ENCODE measurements at regions not wholly inside any gene's neighbourhood (a gene's known extent, or its start where the extent isn't known, plus 50 kb on each side); places are given as distances from the start of the nearest gene placed in this dataset.

DNA sequence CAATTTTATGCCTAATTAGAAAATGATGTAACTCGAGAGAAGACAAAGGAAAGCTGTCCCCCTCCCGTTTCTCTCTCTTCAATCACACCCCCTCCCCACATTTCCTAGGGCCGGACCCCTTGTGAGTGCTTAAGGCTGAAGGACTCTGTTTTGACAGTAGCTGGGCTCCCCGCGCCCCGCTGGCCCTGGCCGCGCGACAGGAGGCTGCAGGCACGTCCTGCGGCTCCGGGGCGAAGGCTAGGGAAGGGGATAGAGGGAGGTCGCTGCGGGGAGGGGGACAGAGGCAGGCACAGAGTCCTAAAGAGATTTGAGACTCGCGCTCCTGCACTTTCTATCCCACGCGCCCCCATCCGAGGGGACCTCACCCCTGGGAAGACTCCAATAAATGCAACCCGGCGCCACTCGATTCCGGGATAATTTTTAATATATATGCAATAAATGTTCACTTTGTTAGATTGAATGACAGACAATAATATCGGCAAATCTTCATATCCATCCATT, 56.2 kb upstream of the TMEM33 start:
- H3K79me2 ChIP-seq (ENCODE audit: control insufficient read depth, low read length), result no peaks in the 10 kb centered on the region
- no peaks in the 10 kb centered on the region for H3K36me3 ChIP-seq (ENCODE audit: control insufficient read depth, low read length)
- H4K20me1 ChIP-seq (ENCODE audit: control insufficient read depth, insufficient read depth, low read depth, low read length), result no peaks in the 10 kb centered on the region
- TF ChIP-seq EZH2phosphoT487 (IDR thresholded peaks at IDR 0.05; ENCODE audit: borderline replicate concordance, low read length), result no peak
- TF ChIP-seq, protein P1, sequence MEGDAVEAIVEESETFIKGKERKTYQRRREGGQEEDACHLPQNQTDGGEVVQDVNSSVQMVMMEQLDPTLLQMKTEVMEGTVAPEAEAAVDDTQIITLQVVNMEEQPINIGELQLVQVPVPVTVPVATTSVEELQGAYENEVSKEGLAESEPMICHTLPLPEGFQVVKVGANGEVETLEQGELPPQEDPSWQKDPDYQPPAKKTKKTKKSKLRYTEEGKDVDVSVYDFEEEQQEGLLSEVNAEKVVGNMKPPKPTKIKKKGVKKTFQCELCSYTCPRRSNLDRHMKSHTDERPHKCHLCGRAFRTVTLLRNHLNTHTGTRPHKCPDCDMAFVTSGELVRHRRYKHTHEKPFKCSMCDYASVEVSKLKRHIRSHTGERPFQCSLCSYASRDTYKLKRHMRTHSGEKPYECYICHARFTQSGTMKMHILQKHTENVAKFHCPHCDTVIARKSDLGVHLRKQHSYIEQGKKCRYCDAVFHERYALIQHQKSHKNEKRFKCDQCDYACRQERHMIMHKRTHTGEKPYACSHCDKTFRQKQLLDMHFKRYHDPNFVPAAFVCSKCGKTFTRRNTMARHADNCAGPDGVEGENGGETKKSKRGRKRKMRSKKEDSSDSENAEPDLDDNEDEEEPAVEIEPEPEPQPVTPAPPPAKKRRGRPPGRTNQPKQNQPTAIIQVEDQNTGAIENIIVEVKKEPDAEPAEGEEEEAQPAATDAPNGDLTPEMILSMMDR (IDR thresholded peaks at IDR 0.05; ENCODE audit: low read depth, low read length, poor library complexity, severe bottlenecking), result no peak
- peaks cover 13% of the 10 kb centered on the region for H3K27me3 ChIP-seq (ENCODE audit: control insufficient read depth, low read length)
- no peak overlapping the region for H3K4me3 ChIP-seq (ENCODE audit: low read length)
- H3K4me1 ChIP-seq (ENCODE audit: control insufficient read depth, low read length), result no peaks in the 10 kb centered on the region
- no peak overlapping the region for H3K27ac ChIP-seq (ENCODE audit: low read depth, low read length)
- H3F3A ChIP-seq (ENCODE audit: control insufficient read depth, insufficient read depth), result no peaks in the 10 kb centered on the region
- no peak overlapping the region for H3K4me2 ChIP-seq (ENCODE audit: low read length)
- no peaks in the 10 kb centered on the region for H3K9me2 ChIP-seq (replicated peaks; ENCODE audit: control insufficient read depth, low read length)
- no peaks in the 10 kb centered on the region for H3K9me3 ChIP-seq (ENCODE audit: control insufficient read depth, insufficient read depth, low read length)

DNA sequence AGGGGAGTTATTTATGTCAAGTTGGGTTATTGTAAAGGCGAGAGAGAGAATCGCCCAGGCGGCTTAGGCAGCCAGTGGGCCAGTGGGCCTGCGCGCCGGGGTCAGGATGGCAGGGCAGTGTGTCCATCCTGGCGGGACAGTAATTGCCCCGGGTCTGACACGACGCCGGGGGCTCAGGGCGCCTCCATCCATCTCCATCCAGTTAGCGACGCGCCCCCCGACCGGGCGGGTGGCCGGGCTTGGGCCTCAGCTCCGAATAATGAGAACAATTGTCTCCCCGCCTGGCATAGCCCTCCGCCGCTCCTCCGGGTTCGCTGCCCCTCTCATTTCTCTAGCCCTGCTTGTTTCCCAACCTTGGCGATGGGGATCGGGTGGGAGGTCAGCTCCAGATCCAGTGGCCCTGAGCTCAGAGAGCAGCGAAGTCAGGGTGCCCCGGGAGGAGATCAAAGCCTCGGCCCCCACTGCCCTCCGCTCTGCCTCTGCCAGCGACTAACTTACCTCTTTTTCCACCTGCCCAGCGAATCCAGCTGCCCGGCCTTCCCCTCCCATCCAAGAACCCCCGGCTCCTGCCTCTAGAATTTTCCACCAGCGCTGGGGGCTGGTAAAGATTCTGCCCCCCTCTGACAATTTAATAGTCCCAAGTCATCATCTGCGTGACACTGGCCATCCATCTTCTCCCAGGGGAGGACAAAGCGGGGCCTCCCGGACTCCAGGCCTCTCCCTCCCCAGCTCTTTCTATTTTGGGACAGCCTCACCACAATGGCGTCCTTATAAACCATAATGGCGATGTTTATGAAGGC, 56.9 kb upstream of the TMEM33 start:
- H3K9me3 ChIP-seq (ENCODE audit: control insufficient read depth, insufficient read depth, low read length), result no peaks in the 10 kb centered on the region

DNA sequence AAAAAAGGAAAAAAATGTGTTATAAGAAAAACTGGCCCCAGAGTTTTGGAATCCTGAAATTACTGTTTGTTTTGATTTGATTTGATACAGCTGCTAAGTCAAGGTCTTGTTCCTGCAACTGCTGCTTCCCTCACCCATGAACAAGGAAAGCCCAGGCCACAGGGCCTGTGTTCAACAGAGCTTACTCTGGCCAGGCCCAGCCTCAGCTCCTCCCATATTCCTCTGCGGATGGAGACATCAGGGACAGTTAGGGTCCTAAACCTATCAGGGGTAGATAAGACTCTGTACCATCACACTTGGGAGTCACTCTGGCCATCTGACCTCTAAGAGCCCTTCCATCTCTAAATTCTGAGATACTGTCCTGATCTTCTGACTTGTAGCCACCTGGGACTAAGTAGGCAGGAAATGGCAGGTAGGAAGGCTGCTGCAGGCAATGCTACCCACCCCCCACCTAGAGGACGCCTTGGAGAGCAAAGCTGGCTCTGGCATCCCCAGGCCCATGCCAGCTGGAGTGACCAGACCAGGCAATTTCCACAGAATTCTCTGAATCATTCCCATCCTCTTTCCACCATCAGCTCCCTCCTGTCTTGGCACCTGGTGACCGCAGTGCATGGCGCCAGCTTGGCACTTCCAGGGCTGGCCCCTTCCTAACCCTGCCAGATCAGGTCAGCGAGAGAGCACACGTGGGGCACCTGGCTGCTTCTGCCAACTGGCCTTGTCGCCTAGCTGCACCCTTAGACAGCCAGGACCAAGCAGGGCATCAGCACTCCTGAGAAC, 58.0 kb upstream of the TMEM33 start:
- Histone ChIP-seq H3K4me2 (ENCODE audit: low read length) (no peak overlapping the region), H4K20me1 (ENCODE audit: control insufficient read depth, insufficient read depth, low read depth, low read length) (no peaks in the 10 kb centered on the region), H3K27ac (ENCODE audit: low read depth, low read length) (no peak overlapping the region), H3K9me2 (replicated peaks; ENCODE audit: control insufficient read depth, low read length) (no peaks in the 10 kb centered on the region), H3K4me3 (ENCODE audit: low read length) (no peak overlapping the region), H3F3A (ENCODE audit: control insufficient read depth, insufficient read depth) (no peaks in the 10 kb centered on the region), H3K79me2 (ENCODE audit: control insufficient read depth, low read length) (no peaks in the 10 kb centered on the region), H3K27me3 (ENCODE audit: control insufficient read depth, low read length) (peaks cover 22% of the 10 kb centered on the region), H3K36me3 (ENCODE audit: control insufficient read depth, low read length) (no peaks in the 10 kb centered on the region), H3K4me1 (ENCODE audit: control insufficient read depth, low read length) (no peaks in the 10 kb centered on the region), H3K9me3 (ENCODE audit: control insufficient read depth, insufficient read depth, low read length) (no peaks in the 10 kb centered on the region)
- no peak for TF ChIP-seq EZH2phosphoT487 (IDR thresholded peaks at IDR 0.05; ENCODE audit: borderline replicate concordance, low read length)
- TF ChIP-seq, protein P1 (IDR thresholded peaks at IDR 0.05; ENCODE audit: low read depth, low read length, poor library complexity, severe bottlenecking), result no peak

More for the DNA sequence above, 56.9 kb upstream of the TMEM33 start:
- Histone ChIP-seq H3K36me3 (ENCODE audit: control insufficient read depth, low read length) (no peaks in the 10 kb centered on the region), H3F3A (ENCODE audit: control insufficient read depth, insufficient read depth) (no peaks in the 10 kb centered on the region), H4K20me1 (ENCODE audit: control insufficient read depth, insufficient read depth, low read depth, low read length) (no peaks in the 10 kb centered on the region), H3K9me2 (replicated peaks; ENCODE audit: control insufficient read depth, low read length) (no peaks in the 10 kb centered on the region), H3K27ac (ENCODE audit: low read depth, low read length) (no peak overlapping the region), H3K4me2 (ENCODE audit: low read length) (no peak overlapping the region), H3K79me2 (ENCODE audit: control insufficient read depth, low read length) (no peaks in the 10 kb centered on the region), H3K4me1 (ENCODE audit: control insufficient read depth, low read length) (no peaks in the 10 kb centered on the region), H3K4me3 (ENCODE audit: low read length) (no peak overlapping the region), H3K27me3 (ENCODE audit: control insufficient read depth, low read length) (peaks cover 16% of the 10 kb centered on the region)
- TF ChIP-seq EZH2phosphoT487 (IDR thresholded peaks at IDR 0.05; ENCODE audit: borderline replicate concordance, low read length), result no peak
- TF ChIP-seq, protein P1 (IDR thresholded peaks at IDR 0.05; ENCODE audit: low read depth, low read length, poor library complexity, severe bottlenecking), result no peak

All from DOHH2 (cell line).